ENCODE measurements at regions not wholly inside any gene's neighbourhood (a gene's known extent, or its start where the extent isn't known, plus 50 kb on each side); places are given as distances from the start of the nearest gene placed in this dataset.

DNA sequence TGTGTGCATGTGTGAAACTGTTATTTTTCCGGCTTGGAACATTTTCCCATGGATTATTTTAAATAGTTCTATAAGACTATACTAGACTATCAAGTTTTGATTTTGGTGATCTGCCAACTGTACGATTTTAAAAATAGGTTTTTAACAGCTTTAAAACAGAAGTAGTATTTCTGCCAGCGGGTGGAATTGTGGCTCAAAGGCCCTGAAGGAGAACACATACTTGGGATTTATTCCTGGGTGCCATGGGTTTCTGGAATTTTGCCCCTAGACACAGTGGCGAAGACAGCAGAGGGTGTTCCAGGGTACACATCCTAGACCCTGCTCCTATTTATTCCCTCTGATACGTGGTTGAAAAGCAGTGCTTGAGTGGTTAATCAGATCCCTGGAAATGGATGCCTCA lies 81.7 kb upstream of the IPO9 start:
- TF ChIP-seq, protein P1, sequence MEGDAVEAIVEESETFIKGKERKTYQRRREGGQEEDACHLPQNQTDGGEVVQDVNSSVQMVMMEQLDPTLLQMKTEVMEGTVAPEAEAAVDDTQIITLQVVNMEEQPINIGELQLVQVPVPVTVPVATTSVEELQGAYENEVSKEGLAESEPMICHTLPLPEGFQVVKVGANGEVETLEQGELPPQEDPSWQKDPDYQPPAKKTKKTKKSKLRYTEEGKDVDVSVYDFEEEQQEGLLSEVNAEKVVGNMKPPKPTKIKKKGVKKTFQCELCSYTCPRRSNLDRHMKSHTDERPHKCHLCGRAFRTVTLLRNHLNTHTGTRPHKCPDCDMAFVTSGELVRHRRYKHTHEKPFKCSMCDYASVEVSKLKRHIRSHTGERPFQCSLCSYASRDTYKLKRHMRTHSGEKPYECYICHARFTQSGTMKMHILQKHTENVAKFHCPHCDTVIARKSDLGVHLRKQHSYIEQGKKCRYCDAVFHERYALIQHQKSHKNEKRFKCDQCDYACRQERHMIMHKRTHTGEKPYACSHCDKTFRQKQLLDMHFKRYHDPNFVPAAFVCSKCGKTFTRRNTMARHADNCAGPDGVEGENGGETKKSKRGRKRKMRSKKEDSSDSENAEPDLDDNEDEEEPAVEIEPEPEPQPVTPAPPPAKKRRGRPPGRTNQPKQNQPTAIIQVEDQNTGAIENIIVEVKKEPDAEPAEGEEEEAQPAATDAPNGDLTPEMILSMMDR (conservative IDR thresholded peaks at IDR 0.05): no peak
- Mint-ChIP-seq H3K36me3 (ENCODE audit: low read depth) (peaks cover 4% of the 10 kb centered on the region), H3K27ac (ENCODE audit: unreplicated experiment) (peak overlapping the region; percentile 60), H3K4me1 (peaks cover 46% of the 10 kb centered on the region), H3K27me3 (ENCODE audit: low read depth) (peaks cover 20% of the 10 kb centered on the region), H3K9me3 (no peaks in the 10 kb centered on the region), H3K4me3 (no peak overlapping the region)
- no peak for DNase-seq (ENCODE audit: low read depth, low spot score)

DNA sequence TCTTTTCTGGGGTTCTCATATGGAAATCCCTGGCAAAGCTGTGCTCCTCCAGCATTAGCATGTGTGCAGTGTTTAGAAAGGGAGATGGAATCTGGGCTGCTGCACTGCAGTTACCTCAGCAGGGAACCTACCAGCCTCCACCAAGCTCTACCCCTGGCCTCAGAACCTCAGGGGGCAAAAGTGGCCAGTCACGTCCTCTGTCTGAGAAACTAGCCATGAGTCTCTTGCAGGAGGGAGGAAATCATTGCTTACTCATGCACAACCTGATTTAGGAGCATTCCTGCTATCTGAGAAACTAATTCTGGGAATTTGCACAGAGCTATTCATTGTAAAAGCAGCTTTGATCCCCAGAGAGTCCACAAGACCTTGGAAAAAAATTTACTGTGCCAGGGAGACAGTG lies 80.6 kb upstream of the IPO9 start:
- Mint-ChIP-seq H3K27ac (ENCODE audit: unreplicated experiment) (no peak overlapping the region), H3K4me3 (peak overlapping the region; percentile 15), H3K36me3 (ENCODE audit: low read depth) (no peaks in the 10 kb centered on the region)

DNA sequence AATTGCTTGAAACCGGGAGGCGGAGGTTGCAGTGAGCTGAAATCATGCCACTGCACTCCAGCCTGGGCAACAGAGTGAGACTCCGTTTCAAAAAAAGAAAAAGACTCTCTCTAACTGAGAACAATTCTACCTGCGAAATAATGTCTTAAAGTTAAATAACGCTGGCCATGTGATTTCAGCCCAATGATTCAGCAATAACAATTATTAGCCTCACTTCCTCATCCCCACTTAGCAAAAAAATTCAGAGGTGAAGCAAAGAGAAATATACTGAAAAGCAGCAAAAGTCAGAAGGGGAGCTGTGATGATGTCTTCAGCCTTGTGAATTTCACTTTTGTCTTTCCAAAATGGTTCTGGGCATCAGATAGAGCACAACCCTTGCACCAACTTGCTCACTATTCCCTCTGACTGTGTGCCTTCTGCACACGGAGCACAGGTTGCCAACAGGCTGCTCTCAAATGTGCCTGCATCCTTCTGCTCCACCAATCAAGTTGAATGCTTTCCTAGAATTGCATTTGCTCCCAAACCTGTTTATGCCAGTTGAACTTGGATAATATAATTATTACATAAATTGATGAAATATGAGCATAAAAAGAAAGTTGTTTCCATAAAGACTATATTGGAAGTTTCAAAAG lies 79.8 kb upstream of the IPO9 start:
- TF ChIP-seq, protein P1 (conservative IDR thresholded peaks at IDR 0.05): no peak
- DNase-seq (ENCODE audit: low read depth, low spot score): no peak
- Mint-ChIP-seq H3K27me3 (ENCODE audit: low read depth) (peaks cover 13% of the 10 kb centered on the region), H3K27ac (ENCODE audit: unreplicated experiment) (no peak overlapping the region), H3K4me1 (peaks cover 60% of the 10 kb centered on the region), H3K36me3 (ENCODE audit: low read depth) (no peaks in the 10 kb centered on the region), H3K9me3 (no peaks in the 10 kb centered on the region), H3K4me3 (no peak overlapping the region)

More for the DNA sequence above, 80.6 kb upstream of the IPO9 start:
- no peak for DNase-seq (ENCODE audit: low read depth, low spot score)
- peaks cover 52% of the 10 kb centered on the region for H3K4me1 Mint-ChIP-seq
- TF ChIP-seq, protein P1 (conservative IDR thresholded peaks at IDR 0.05): no peak
- H3K27me3 Mint-ChIP-seq (ENCODE audit: low read depth): peaks cover 16% of the 10 kb centered on the region
- H3K9me3 Mint-ChIP-seq: no peaks in the 10 kb centered on the region

DNA sequence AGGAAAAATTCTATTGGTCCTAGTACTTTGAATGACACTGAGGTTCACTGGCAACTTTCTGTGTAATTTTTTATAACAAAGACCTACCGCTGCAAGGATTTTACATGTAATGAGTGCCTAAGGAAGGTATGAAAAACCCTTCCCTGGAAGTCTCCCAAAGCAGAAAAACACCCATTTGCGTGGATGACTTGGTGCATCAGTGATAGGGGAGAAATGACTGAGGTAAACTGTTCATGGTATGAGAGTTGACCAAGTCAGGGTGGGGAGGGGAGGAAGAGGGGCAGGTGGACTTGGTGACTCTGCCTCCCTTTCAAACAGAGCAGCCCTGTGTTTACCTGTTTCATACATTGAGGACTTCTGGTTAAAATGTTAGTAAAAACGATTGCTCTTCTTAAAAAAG lies 78.8 kb upstream of the IPO9 start:
- Mint-ChIP-seq H3K4me1 (peaks cover 70% of the 10 kb centered on the region), H3K27ac (ENCODE audit: unreplicated experiment) (no peak overlapping the region), H3K9me3 (no peaks in the 10 kb centered on the region), H3K27me3 (ENCODE audit: low read depth) (peaks cover 13% of the 10 kb centered on the region), H3K4me3 (peak overlapping the region; percentile 10), H3K36me3 (ENCODE audit: low read depth) (no peaks in the 10 kb centered on the region)
- DNase-seq (ENCODE audit: low read depth, low spot score): no peak
- TF ChIP-seq, protein P1 (conservative IDR thresholded peaks at IDR 0.05): no peak

DNA sequence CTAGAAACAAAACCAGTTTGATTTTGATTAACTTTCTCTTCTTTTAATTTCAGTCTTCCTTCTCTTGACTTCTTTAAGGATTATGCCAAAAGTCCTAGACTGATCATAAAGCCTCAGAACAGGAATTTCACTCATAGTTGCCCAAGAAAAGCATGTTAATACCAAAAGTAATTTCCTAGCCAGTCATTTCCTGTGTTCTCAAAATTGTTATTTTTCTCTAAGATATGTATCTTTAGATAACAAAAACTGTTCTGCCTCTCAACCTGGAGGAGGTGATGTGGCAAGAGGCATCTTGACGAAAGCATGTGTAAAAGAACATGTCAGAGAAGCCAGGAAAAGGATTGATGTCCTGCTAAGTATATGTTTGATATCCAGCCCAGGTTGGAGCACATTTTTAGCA lies 78.0 kb upstream of the IPO9 start:
- peaks cover 13% of the 10 kb centered on the region for H3K27me3 Mint-ChIP-seq (ENCODE audit: low read depth)
- H3K27ac Mint-ChIP-seq (ENCODE audit: unreplicated experiment): no peak overlapping the region
- TF ChIP-seq, protein P1 (conservative IDR thresholded peaks at IDR 0.05): no peak
- peak overlapping the region; percentile 12 for H3K4me3 Mint-ChIP-seq
- H3K4me1 Mint-ChIP-seq: peaks cover 74% of the 10 kb centered on the region
- H3K9me3 Mint-ChIP-seq: no peaks in the 10 kb centered on the region
- H3K36me3 Mint-ChIP-seq (ENCODE audit: low read depth): no peaks in the 10 kb centered on the region
- DNase-seq (ENCODE audit: low read depth, low spot score): no peak
